K562 (cell line): ENCODE measurements at regions not wholly inside any gene's neighbourhood (a gene's known extent, or its start where the extent isn't known, plus 50 kb on each side); places are given as distances from the start of the nearest gene placed in this dataset.

Experiments used
- ATAC-seq: fragments of 200-7000 bp; cut with Tn5 transposase; 3 replicates; pipeline ENCODE4 v1.9.1; 2020; ENCODE audit warnings: moderate library complexity
- BruUV-seq: library from RNA; stranded (reverse); fragments of 400-500 nt; replicated peaks from 2 replicates; lab custom pipeline; 2021; lab: Mats Ljungman, UMichigan
- CTCF ChIA-PET: fragments of 300-600 bp; formaldehyde crosslinking; extraction: SDS; loops from one replicate; lab custom pipeline; 2021; ENCODE audit warnings: low intra/inter-chr PET ratio; lab: Yijun Ruan, JAX
- POLR2A ChIA-PET: fragments of 300-600, 350-650 bp; sonication (Branson Sonifier 250); formaldehyde crosslinking; extraction: SDS; loops from one replicate; lab custom pipeline; 2021; ENCODE audit warnings: antibody characterized with exemption, inconsistent platforms; lab: Yijun Ruan, JAX
- DNase-seq, 4 experiments: peaks; one replicate each; pipeline versions ENCODE4 v3.0.0 to v3.0.0-alpha.2; 2011 to 2018; ENCODE audit warnings: low spot score in 3 of 4, mixed read lengths in 3 of 4; ENCODE audit errors: extremely low read depth in 1 of 4
- FAIRE-seq: peaks from 2 replicates; lab custom pipeline; 2011; peaks lifted over from hg19 to GRCh38; lab: Jason Lieb, UNC
- H2AFZ ChIP-seq: 2 replicates; pipeline ENCODE4 v1.6.0; 2011; ENCODE audit warnings: low read depth, low read length, control low read depth, inconsistent platforms
- H3K27ac ChIP-seq: fragments of 200-600 bp; 3 replicates; pipeline ENCODE4 v1.8.0; 2011; ENCODE audit warnings: low read depth, mild to moderate bottlenecking, control low read depth, inconsistent platforms, low read length, moderate library complexity, mixed read lengths; ENCODE audit errors: extremely low read depth
- H3K27me3 ChIP-seq, 2 experiments: fragments of 300-600 bp in 1 of 2; 2 replicates in 1 of 2; 3 replicates in 1 of 2; pipeline versions ENCODE4 v1.6.0 to v1.8.0; 2011; ENCODE audit warnings: inconsistent platforms in 2 of 2, low read length in 2 of 2, mild to moderate bottlenecking in 1 of 2, mixed read lengths in 1 of 2, moderate library complexity in 1 of 2; ENCODE audit not compliant: control insufficient read depth in 2 of 2, insufficient read depth in 2 of 2
- H3K36me3 ChIP-seq: fragments of 300-600 bp; 3 replicates; pipeline ENCODE4 v1.8.0; 2011; ENCODE audit warnings: mild to moderate bottlenecking, low read length, inconsistent platforms; ENCODE audit not compliant: control insufficient read depth, insufficient read depth
- H3K4me1 ChIP-seq, 2 experiments: fragments of 200-600 bp in 1 of 2; replicated peaks in 1 of 2; 2 replicates in 1 of 2; 3 replicates in 1 of 2; pipeline versions ENCODE4 v1.5.1 to v1.8.0; 2011; ENCODE audit warnings: inconsistent platforms in 2 of 2, low read length in 2 of 2, mild to moderate bottlenecking in 1 of 2, mixed read lengths in 1 of 2, moderate library complexity in 1 of 2; ENCODE audit not compliant: control insufficient read depth in 2 of 2, insufficient read depth in 2 of 2
- H3K4me2 ChIP-seq: 2 replicates; pipeline ENCODE4 v1.6.1; 2011; ENCODE audit warnings: low read length, control low read depth, inconsistent platforms, mixed read lengths; ENCODE audit not compliant: insufficient read depth
- H3K4me3 ChIP-seq: fragments of 200-600 bp; sonication (generic), shearing (Covaris generic); 2 replicates; pipeline ENCODE4 v1.5.1; 2016; ENCODE audit warnings: control low read depth, inconsistent platforms
- H3K79me2 ChIP-seq: fragments of 200-600 bp; 3 replicates; pipeline ENCODE4 v1.8.0; 2011; ENCODE audit warnings: low read length, inconsistent platforms; ENCODE audit not compliant: control insufficient read depth, insufficient read depth
- H3K9ac ChIP-seq, 2 experiments: 2 replicates each; pipeline versions ENCODE4 v1.6.0 to v1.6.1; 2011; ENCODE audit warnings: low read depth in 2 of 2, low read length in 2 of 2, control low read depth in 1 of 2, inconsistent platforms in 1 of 2, mild to moderate bottlenecking in 1 of 2, mixed read lengths in 1 of 2; ENCODE audit not compliant: insufficient read depth in 1 of 2
- H3K9me1 ChIP-seq: one replicate; pipeline ENCODE4 v1.6.0; 2011; ENCODE audit warnings: inconsistent platforms, mild to moderate bottlenecking, low read length, moderate library complexity; ENCODE audit not compliant: control insufficient read depth, insufficient read depth
- H3K9me3 ChIP-seq: replicated peaks from 2 replicates; pipeline ENCODE4 v1.5.1; 2011; ENCODE audit warnings: low read depth, low read length, inconsistent platforms; ENCODE audit not compliant: control insufficient read depth, insufficient read depth
- H4K20me1 ChIP-seq: replicated peaks from 2 replicates; pipeline ENCODE4 v1.6.1; 2011; ENCODE audit warnings: low read length, inconsistent platforms, mixed read lengths; ENCODE audit not compliant: control insufficient read depth, insufficient read depth
- SIX5 ChIP-seq, 2 experiments: IDR thresholded peaks; 2 replicates each; pipeline ENCODE4 v1.6.1; 2011; ENCODE audit warnings: low read length in 2 of 2, borderline replicate concordance in 1 of 2, low read depth in 1 of 2, mild to moderate bottlenecking in 1 of 2, moderate library complexity in 1 of 2; ENCODE audit not compliant: insufficient read depth in 1 of 2
- STAG1 ChIP-seq: sonication (generic); formaldehyde crosslinking; IDR thresholded peaks from 2 replicates; pipeline ENCODE4 v1.5.0; 2020; ENCODE audit warnings: missing genetic modification reagents, borderline replicate concordance
- YY1 ChIP-seq, 3 experiments: IDR thresholded peaks; 2 replicates each; pipeline ENCODE4 v1.6.1; 2011; ENCODE audit warnings: low read length in 2 of 3, mild to moderate bottlenecking in 2 of 3, moderate library complexity in 2 of 3, borderline replicate concordance in 1 of 3, control low read depth in 1 of 3, low read depth in 1 of 3; ENCODE audit not compliant: insufficient read depth in 3 of 3, insufficient replicate concordance in 2 of 3, control insufficient read depth in 1 of 3, insufficient read length in 1 of 3; ENCODE audit errors: extremely low read depth in 1 of 3
- ZFP1 ChIP-seq: fragments of 450-650 bp; formaldehyde crosslinking; IDR thresholded peaks from 2 replicates; pipeline ENCODE4 v1.4.0; 2020; ENCODE audit warnings: mild to moderate bottlenecking, mixed read lengths
- ZNF445 ChIP-seq: fragments of 250-450 bp; sonication (Bioruptor Pico); IDR thresholded peaks from 2 replicates; pipeline ENCODE4 v1.4.0; 2020; ENCODE audit warnings: low read depth, mild to moderate bottlenecking, moderate library complexity
- WGBS: fragments of 100-300 bp; shearing (Covaris generic); methylation state at CpG from one replicate; pipeline ENCODE4 v1.1.6; 2016; ENCODE audit warnings: low coverage, mixed read lengths; ENCODE audit not compliant: insufficient coverage; ENCODE audit errors: missing lambda C conversion rate; 5-methylcytosine and 5-hydroxymethylcytosine counted together
- in situ Hi-C: fragments of 300-500 bp; cut with MboI; formaldehyde crosslinking; loops from 4 replicates; pipeline ENCODE4 v1.15.0; 2018; ENCODE audit warnings: inconsistent platforms, mixed read lengths
- intact Hi-C: fragments of 100-400 bp; cut with micrococcal nuclease; formaldehyde crosslinking; loops from 2 replicates; pipeline ENCODE4 v1.14.2; 2022
- TF ChIP-seq, protein P1 (sequence below): sonication (generic); formaldehyde crosslinking; IDR thresholded peaks from 2 replicates; pipeline ENCODE4 v1.8.1; 2023; ENCODE audit warnings: mild to moderate bottlenecking, missing genetic modification reagents, moderate library complexity
- TF ChIP-seq, protein P2 (sequence below): sonication (generic); formaldehyde crosslinking; IDR thresholded peaks from 2 replicates; pipeline ENCODE4 v1.8.0; 2022; ENCODE audit warnings: mild to moderate bottlenecking, missing genetic modification reagents

DNA sequence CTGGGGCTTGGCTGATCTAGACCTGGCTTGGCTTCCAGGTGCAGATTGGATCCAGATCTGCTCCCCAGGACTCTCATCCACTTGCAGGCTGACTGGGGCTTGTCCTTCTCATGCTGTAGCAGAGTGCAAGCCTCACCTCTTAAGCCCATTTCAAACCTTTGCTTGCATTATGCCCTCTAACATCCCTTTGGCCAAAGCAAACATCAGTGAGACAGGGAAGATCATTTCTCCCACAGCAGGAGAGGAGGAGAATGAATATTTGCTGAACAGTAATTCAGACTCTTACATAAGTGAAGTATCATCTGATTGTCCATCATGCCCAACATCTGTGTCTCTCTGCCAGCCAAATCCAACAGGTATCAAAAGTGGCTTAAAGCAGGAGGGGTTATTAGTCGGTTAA, 194.9 kb downstream of the C9orf152 start:
- H3K36me3 ChIP-seq, result no peaks in the 10 kb centered on the region
- no peak for DNase-seq
- intact Hi-C loops (no loop called here), in situ Hi-C loops (no loop called here)
- H3K27me3 ChIP-seq, result no peaks in the 10 kb centered on the region
- H3K9me1 ChIP-seq, result no peaks in the 10 kb centered on the region
- no peak overlapping the region for H3K4me2 ChIP-seq
- ATAC-seq, result no peak
- no TSS peak for BruUV-seq
- no peaks in the 10 kb centered on the region for H3K4me1 ChIP-seq
- H3K27ac ChIP-seq, result no peak overlapping the region
- H3K4me3 ChIP-seq, result no peak overlapping the region
- no peaks in the 10 kb centered on the region for H4K20me1 ChIP-seq
- TF ChIP-seq, protein P1, sequence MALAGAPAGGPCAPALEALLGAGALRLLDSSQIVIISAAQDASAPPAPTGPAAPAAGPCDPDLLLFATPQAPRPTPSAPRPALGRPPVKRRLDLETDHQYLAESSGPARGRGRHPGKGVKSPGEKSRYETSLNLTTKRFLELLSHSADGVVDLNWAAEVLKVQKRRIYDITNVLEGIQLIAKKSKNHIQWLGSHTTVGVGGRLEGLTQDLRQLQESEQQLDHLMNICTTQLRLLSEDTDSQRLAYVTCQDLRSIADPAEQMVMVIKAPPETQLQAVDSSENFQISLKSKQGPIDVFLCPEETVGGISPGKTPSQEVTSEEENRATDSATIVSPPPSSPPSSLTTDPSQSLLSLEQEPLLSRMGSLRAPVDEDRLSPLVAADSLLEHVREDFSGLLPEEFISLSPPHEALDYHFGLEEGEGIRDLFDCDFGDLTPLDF (CRISPR knock-in tag), result no peak
- TF ChIP-seq ZNF445, result no peak
- WGBS, result 0% methylated on average over 1 of the region's 1 CpG
- FAIRE-seq, result no peak
- no peak overlapping the region for H3K9ac ChIP-seq
- no peaks in the 10 kb centered on the region for H3K79me2 ChIP-seq
- ChIA-PET CTCF (no interaction called here), POLR2A (no interaction called here)
- H3K9me3 ChIP-seq, result no peaks in the 10 kb centered on the region
- no peak overlapping the region for H2AFZ ChIP-seq

DNA sequence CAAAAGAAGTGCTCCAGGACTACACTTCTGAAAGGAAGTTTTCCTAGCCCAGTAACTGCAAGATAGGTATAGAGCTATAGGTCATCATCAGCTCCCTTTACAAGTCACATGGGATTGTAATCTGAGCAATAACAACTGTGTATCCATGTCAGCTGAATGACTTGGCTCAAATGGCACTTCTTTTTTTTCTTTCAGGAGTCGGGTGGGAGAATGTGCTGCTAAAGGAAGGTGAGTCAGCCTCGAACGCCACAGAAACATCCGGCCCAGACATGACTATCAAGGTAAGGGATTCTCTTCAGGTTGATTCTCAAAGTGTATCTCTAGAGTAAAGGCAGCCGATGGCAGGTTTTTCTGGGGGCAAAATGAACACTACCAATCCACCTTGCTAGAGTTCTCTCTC, 192.2 kb downstream of the C9orf152 start:
- no peaks in the 10 kb centered on the region for H3K4me1 ChIP-seq
- WGBS, result 1% methylated on average over 5 of the region's 5 CpGs
- no peaks in the 10 kb centered on the region for H3K27me3 ChIP-seq
- H3K9ac ChIP-seq, result no peak overlapping the region
- intact Hi-C loops, result no loop called here
- ATAC-seq (no peak), FAIRE-seq (no peak), DNase-seq (no peak)
- in situ Hi-C loops, result no loop called here
- ChIA-PET POLR2A (no interaction called here), CTCF (no interaction called here)
- no peaks in the 10 kb centered on the region for H3K9me1 ChIP-seq
- no TSS peak for BruUV-seq
- no peak overlapping the region for H3K4me3 ChIP-seq
- no peaks in the 10 kb centered on the region for H3K9me3 ChIP-seq
- no peak overlapping the region for H2AFZ ChIP-seq
- no peaks in the 10 kb centered on the region for H4K20me1 ChIP-seq
- H3K27ac ChIP-seq, result no peak overlapping the region
- H3K79me2 ChIP-seq, result no peaks in the 10 kb centered on the region
- H3K36me3 ChIP-seq, result no peaks in the 10 kb centered on the region
- H3K4me2 ChIP-seq, result no peak overlapping the region
- no peak for TF ChIP-seq ZFP1
- no peak for TF ChIP-seq SIX5 (IDR thresholded peaks at IDR 0.05; ENCODE audit: borderline replicate concordance in 1 of 2, insufficient read depth in 1 of 2, low read depth in 1 of 2, low read length in 2 of 2)
- no peak for TF ChIP-seq STAG1 (CRISPR knock-in tag)
- TF ChIP-seq, protein P2, sequence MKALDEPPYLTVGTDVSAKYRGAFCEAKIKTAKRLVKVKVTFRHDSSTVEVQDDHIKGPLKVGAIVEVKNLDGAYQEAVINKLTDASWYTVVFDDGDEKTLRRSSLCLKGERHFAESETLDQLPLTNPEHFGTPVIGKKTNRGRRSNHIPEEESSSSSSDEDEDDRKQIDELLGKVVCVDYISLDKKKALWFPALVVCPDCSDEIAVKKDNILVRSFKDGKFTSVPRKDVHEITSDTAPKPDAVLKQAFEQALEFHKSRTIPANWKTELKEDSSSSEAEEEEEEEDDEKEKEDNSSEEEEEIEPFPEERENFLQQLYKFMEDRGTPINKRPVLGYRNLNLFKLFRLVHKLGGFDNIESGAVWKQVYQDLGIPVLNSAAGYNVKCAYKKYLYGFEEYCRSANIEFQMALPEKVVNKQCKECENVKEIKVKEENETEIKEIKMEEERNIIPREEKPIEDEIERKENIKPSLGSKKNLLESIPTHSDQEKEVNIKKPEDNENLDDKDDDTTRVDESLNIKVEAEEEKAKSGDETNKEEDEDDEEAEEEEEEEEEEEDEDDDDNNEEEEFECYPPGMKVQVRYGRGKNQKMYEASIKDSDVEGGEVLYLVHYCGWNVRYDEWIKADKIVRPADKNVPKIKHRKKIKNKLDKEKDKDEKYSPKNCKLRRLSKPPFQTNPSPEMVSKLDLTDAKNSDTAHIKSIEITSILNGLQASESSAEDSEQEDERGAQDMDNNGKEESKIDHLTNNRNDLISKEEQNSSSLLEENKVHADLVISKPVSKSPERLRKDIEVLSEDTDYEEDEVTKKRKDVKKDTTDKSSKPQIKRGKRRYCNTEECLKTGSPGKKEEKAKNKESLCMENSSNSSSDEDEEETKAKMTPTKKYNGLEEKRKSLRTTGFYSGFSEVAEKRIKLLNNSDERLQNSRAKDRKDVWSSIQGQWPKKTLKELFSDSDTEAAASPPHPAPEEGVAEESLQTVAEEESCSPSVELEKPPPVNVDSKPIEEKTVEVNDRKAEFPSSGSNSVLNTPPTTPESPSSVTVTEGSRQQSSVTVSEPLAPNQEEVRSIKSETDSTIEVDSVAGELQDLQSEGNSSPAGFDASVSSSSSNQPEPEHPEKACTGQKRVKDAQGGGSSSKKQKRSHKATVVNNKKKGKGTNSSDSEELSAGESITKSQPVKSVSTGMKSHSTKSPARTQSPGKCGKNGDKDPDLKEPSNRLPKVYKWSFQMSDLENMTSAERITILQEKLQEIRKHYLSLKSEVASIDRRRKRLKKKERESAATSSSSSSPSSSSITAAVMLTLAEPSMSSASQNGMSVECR, result no peak
- no peak for TF ChIP-seq YY1 (IDR thresholded peaks at IDR 0.05; ENCODE audit: borderline replicate concordance in 1 of 3, control insufficient read depth in 1 of 3, extremely low read depth in 1 of 3, insufficient read depth in 3 of 3, insufficient read length in 1 of 3, insufficient replicate concordance in 2 of 3, low read depth in 1 of 3, low read length in 2 of 3)
